HFF-Myc (cell line): ENCODE measurements at regions not wholly inside any gene's neighbourhood (a gene's known extent, or its start where the extent isn't known, plus 50 kb on each side); places are given as distances from the start of the nearest gene placed in this dataset.

ENCODE experiments used
- DNase-seq: peaks from one replicate; pipeline ENCODE4 v3.0.0-alpha.2; 2011; ENCODE audit warnings: low read depth; ENCODE audit errors: extremely low read depth
- H3K4me3 ChIP-seq: replicated peaks from 2 replicates; pipeline ENCODE4 v1.5.1; 2011; ENCODE audit warnings: low read depth, mild to moderate bottlenecking, control low read depth, low read length
- CTCF ChIP-seq: IDR thresholded peaks from 2 replicates; pipeline ENCODE4 v1.5.1; 2012; ENCODE audit warnings: mild to moderate bottlenecking, low read depth, low read length, control low read depth; ENCODE audit errors: missing control alignments

DNA sequence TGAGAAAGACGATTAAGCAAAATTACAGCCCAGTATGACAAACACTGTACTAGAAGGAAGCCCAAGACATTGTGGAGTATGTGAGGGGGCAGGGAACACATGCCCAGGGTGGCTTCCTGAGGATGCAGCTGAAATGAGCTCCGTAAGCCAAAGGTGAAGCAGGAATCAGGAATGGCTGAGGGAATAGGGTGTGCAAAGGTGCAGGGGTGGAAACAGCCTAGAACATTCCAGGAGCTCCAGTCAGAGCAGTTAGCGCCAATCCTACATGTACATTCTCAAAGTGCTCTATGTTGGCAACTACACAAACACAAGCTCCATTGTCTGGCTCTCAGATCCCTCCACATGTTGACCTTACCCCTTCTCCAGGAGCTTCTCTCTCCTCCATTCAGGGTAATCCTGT lies 257.9 kb downstream of the MAN2A1 start:
- DNase-seq = no peak
- no peak overlapping the region for H3K4me3 ChIP-seq
- TF ChIP-seq CTCF = no peak

DNA sequence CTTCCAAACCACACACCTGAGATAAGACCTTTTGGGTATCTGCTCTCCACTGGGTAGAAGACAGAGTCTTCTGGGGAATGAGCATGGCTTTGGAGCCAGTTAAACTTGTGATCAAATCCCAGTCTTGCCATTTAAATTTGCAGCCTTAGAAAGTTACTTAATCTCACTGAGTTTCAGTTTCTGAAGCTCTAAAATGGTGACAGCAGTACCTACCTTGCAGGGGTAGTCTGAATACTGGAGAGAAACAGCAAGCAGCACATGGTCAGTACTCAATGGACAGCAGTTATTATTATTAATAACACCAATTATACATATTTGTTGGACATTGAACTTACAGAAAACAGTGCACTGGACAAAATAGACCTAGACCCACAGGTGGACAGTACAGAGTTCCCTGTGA lies 260.9 kb downstream of the MAN2A1 start:
- TF ChIP-seq CTCF = no peak
- H3K4me3 ChIP-seq = no peak overlapping the region
- DNase-seq = no peak

DNA sequence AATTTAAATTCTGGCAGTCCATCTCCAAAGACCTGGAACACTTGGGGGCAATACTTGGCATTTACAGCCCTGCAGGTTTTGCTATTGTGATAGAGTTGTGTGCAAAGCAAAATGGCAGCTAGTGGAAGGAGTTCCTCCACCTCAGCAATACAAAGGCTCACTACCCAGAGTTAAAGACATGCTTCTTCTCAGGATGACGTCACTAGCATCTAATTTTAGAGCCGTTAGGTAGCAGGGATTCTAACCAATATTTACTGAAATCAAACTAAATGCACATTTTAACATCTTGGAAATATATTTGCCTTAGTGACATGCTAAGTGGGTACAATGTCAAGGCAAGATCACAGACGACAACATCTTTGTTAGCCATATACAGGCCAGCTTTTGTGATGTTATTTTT lies 261.6 kb downstream of the MAN2A1 start:
- no peak overlapping the region for H3K4me3 ChIP-seq
- DNase-seq = no peak
- TF ChIP-seq CTCF = no peak

DNA sequence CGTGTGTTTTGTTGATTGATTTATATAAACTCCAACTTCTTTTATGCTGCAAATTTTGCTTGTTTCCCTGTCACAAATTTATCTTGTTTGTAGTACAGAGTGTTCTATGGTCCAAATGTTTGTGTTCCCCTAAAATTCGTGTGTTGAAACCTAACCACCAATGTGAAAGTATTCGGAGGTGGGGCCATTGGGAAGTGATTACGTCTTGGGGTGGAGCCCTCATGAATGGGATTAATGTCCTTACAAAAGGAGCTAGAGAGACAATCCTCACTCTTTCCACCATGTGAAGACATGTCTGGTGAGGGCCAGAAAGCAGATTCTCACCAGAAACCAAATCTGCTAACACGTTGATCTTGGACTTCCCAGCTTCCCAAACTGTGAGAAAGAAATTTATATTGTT lies 262.0 kb downstream of the MAN2A1 start:
- H3K4me3 ChIP-seq = no peak overlapping the region
- TF ChIP-seq CTCF = no peak

GRCh38 chr5:109953761-109954160 lies 264.0 kb downstream of the MAN2A1 start:
- no peak overlapping the region for H3K4me3 ChIP-seq
- TF ChIP-seq CTCF = no peak
- DNase-seq = no peak

More for the DNA sequence above, 262.0 kb downstream of the MAN2A1 start:
- DNase-seq = no peak

DNA sequence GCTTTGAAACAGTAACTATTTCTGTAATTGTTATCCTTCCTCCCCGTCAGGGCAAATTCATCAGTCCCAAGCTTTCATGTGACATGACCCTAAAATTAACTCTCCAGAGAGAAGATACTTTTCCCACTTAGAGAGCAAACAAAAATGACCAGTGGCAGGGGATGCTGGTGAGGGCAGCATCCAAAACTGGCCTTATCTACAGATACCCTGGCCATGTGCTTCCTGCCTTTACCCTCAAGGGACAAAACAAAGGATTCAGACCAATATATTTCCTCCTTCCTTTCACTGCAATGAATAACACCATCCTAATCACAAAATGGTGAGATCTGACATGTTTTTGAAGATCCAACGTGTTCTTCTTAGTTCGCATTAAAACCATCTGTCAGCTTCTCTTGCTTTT lies 267.2 kb downstream of the MAN2A1 start:
- no peak for TF ChIP-seq CTCF
- DNase-seq = no peak
- no peak overlapping the region for H3K4me3 ChIP-seq

- DNase-seq = no peak
- H3K4me3 ChIP-seq = no peak overlapping the region
- no peak for TF ChIP-seq CTCF
Measured at GRCh38 chr5:109958082-109958481, 268.4 kb downstream of the MAN2A1 start.
